NCI-H2107 treated with DMSO at 0.1 percent for 48 hours (cell line): ENCODE measurements at regions not wholly inside any gene's neighbourhood (a gene's known extent, or its start where the extent isn't known, plus 50 kb on each side); places are given as distances from the start of the nearest gene placed in this dataset.

Source experiments
- DNase-seq: peaks from one replicate; lab custom pipeline; 2025; ENCODE audit not compliant: unreplicated experiment; lab: John Stamatoyannopoulos, UW

- DNase-seq: no peak
These were observed 150.6 kb downstream of the KCNA5 start for GRCh38 chr12:5194306-5194705.

- no peak for DNase-seq
These were observed 151.6 kb downstream of the KCNA5 start for GRCh38 chr12:5195244-5195643.

GRCh38 chr12:5195691-5196090 is 152.0 kb downstream of the KCNA5 start:
- no peak for DNase-seq

GRCh38 chr12:5197131-5197530 is 153.5 kb downstream of the KCNA5 start:
- DNase-seq: no peak

- no peak for DNase-seq
These were observed 154.0 kb downstream of the KCNA5 start for GRCh38 chr12:5197656-5198055.

GRCh38 chr12:5200278-5201087 is 156.8 kb downstream of the KCNA5 start:
- peak; percentile 87 for DNase-seq

GRCh38 chr12:5201554-5202218 is 158.0 kb downstream of the KCNA5 start:
- DNase-seq: peak; percentile 97

GRCh38 chr12:5203274-5203673 is 159.6 kb downstream of the KCNA5 start:
- no peak for DNase-seq

- DNase-seq: no peak
These were observed 160.0 kb downstream of the KCNA5 start for GRCh38 chr12:5203720-5204119.

- peak; percentile 95 for DNase-seq
These were observed 160.6 kb downstream of the KCNA5 start for GRCh38 chr12:5204271-5204670.

GRCh38 chr12:5204831-5205230 is 161.2 kb downstream of the KCNA5 start:
- no peak for DNase-seq

GRCh38 chr12:5206401-5207175 is 162.9 kb downstream of the KCNA5 start:
- no peak for DNase-seq

GRCh38 chr12:5210179-5210922 is 166.7 kb downstream of the KCNA5 start:
- DNase-seq: no peak

GRCh38 chr12:5210923-5211290 is 167.2 kb downstream of the KCNA5 start:
- no peak for DNase-seq

GRCh38 chr12:5213336-5213735 is 169.7 kb downstream of the KCNA5 start:
- no peak for DNase-seq

- DNase-seq: no peak
These were observed 170.3 kb downstream of the KCNA5 start for GRCh38 chr12:5213990-5214389.

GRCh38 chr12:5217936-5218335 is 174.3 kb downstream of the KCNA5 start:
- no peak for DNase-seq

GRCh38 chr12:5220099-5220498 is 176.4 kb downstream of the KCNA5 start:
- DNase-seq: no peak

- DNase-seq: no peak
These were observed 177.2 kb downstream of the KCNA5 start for GRCh38 chr12:5220835-5221234.

GRCh38 chr12:5222011-5222461 is 178.4 kb downstream of the KCNA5 start:
- DNase-seq: peak; percentile 98

GRCh38 chr12:5222729-5223128 is 179.1 kb downstream of the KCNA5 start:
- no peak for DNase-seq
